ENCODE measurements at regions not wholly inside any gene's neighbourhood (a gene's known extent, or its start where the extent isn't known, plus 50 kb on each side); places are given as distances from the start of the nearest gene placed in this dataset.

DNA sequence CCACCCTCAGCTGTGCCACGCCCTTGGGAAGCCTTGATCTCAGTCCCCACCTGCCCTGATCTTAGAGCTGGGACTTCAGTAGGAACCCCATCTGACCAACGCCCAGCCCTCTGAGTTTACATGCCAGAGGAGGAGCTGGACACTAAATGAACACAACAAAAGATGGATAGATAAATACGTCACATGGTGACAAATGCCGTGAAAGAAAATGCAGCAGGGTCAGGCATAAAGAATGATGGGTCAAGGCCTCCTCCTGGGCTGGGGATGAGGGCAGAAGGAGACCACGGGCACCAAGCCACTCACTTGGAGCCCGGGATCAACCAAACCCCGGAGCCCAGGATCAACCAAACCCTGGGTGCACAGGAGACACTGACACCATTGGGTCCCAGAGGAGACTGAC is 354.9 kb downstream of the C16orf95 start:
- H3K4me3 ChIP-seq (ENCODE audit: low read length) = no peak overlapping the region
- no peak overlapping the region for H3K9ac ChIP-seq (ENCODE audit: low read length)
- no peak overlapping the region for H2AFZ ChIP-seq (ENCODE audit: low read depth, low read length)
- no peaks in the 10 kb centered on the region for H3K36me3 ChIP-seq (replicated peaks; ENCODE audit: low read depth, low read length)
- H3K27me3 ChIP-seq (ENCODE audit: low read depth, low read length) = 0 out of 2 replicates have a peak, but pooled peaks cover 9% of the 10 kb centered on the region
- no peak overlapping the region for H3K27ac ChIP-seq (ENCODE audit: low read length)
- no peaks in the 10 kb centered on the region for H3K4me1 ChIP-seq (ENCODE audit: low read length)
- no peaks in the 10 kb centered on the region for H4K20me1 ChIP-seq (ENCODE audit: insufficient read depth, low read length)
- H3K9me3 ChIP-seq (ENCODE audit: insufficient read depth, low read length) = no peaks in the 10 kb centered on the region
- H3K79me2 ChIP-seq (ENCODE audit: low read length) = no peaks in the 10 kb centered on the region
- H3K4me2 ChIP-seq (ENCODE audit: low read length) = no peak overlapping the region
- TF ChIP-seq, protein P1, sequence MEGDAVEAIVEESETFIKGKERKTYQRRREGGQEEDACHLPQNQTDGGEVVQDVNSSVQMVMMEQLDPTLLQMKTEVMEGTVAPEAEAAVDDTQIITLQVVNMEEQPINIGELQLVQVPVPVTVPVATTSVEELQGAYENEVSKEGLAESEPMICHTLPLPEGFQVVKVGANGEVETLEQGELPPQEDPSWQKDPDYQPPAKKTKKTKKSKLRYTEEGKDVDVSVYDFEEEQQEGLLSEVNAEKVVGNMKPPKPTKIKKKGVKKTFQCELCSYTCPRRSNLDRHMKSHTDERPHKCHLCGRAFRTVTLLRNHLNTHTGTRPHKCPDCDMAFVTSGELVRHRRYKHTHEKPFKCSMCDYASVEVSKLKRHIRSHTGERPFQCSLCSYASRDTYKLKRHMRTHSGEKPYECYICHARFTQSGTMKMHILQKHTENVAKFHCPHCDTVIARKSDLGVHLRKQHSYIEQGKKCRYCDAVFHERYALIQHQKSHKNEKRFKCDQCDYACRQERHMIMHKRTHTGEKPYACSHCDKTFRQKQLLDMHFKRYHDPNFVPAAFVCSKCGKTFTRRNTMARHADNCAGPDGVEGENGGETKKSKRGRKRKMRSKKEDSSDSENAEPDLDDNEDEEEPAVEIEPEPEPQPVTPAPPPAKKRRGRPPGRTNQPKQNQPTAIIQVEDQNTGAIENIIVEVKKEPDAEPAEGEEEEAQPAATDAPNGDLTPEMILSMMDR (IDR thresholded peaks at IDR 0.05; ENCODE audit: low read depth, low read length) = no peak
- no peak for TF ChIP-seq EZH2phosphoT487 (IDR thresholded peaks at IDR 0.05; ENCODE audit: low read depth)

DNA sequence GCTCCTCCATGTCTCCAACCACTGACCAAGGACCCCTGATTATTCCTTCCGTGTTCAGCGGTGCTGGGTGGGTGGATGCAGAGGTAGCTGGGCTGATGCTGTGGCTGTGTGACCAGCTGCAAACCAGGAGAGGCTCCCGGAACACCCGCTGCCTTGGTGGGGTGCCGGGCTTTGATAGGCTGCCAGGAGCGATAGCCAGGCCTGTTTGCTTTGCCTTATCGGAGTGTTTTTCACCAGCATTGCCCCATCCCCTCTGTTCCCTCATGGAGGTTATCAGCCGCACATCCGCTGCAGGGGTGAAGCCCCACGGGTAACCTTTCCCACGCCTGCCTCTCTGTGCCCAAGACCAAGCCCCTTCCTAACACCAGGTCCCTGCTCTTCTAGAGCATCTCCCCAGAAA is 354.3 kb downstream of the C16orf95 start:
- no peak overlapping the region for H3K9ac ChIP-seq (ENCODE audit: low read length)

DNA sequence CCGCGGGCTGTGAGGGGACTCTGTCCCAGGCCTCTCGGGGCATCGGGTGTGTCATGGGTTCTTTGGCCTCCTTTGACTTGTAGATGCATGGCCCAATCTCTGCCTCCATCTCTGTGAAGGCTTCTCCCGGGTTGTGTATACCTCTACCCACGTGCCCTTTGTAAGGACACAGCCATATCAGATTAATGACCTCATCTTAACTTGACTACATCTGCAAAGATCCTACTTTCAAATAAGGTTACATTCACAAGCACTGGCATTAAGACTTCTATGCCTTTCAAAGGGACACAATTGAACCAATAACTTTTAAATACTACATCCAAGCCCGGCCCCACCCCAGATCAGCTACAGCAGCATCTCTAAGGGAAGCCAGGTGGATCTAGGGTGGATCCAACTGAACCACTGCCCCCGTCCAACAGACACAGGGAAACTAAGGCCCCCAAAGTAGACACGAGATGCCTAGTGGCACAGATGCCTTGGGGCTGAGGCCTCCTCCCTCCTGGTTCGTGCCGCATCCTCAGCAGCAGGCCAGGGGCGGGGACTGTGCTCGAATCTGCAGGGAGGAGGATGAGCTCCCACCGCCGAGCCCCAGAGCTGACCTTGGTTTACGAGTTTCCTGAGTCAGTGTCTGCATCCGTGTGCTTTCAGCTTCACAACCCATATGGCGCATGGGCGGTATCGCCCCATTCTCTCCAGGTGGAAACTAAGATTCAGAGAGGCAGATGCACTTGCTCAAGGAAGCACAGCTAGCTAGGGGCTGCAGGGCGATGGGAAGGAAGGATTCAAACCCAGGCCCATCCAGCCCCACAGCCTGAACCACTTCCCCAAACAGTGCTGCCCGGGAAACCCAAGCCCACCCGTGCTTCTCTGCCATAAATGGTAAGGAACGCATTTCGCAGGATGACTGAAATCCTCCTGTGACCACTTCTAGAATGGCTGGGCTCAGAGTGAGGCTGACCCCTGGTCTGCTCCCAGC is 353.3 kb downstream of the C16orf95 start:
- no peak overlapping the region for H3K4me2 ChIP-seq (ENCODE audit: low read length)
- no peak overlapping the region for H3K27ac ChIP-seq (ENCODE audit: low read length)
- no peak overlapping the region for H2AFZ ChIP-seq (ENCODE audit: low read depth, low read length)
- TF ChIP-seq EZH2phosphoT487 (IDR thresholded peaks at IDR 0.05; ENCODE audit: low read depth) = no peak
- TF ChIP-seq, protein P1 (IDR thresholded peaks at IDR 0.05; ENCODE audit: low read depth, low read length) = no peak
- no peaks in the 10 kb centered on the region for H3K36me3 ChIP-seq (replicated peaks; ENCODE audit: low read depth, low read length)
- no peak overlapping the region for H3K9ac ChIP-seq (ENCODE audit: low read length)
- no peaks in the 10 kb centered on the region for H3K79me2 ChIP-seq (ENCODE audit: low read length)
- H3K9me3 ChIP-seq (ENCODE audit: insufficient read depth, low read length) = no peaks in the 10 kb centered on the region
- no peak overlapping the region for H3K4me3 ChIP-seq (ENCODE audit: low read length)
- no peaks in the 10 kb centered on the region for H3K4me1 ChIP-seq (ENCODE audit: low read length)
- 0 out of 2 replicates have a peak, but pooled peaks cover 9% of the 10 kb centered on the region for H3K27me3 ChIP-seq (ENCODE audit: low read depth, low read length)
- no peaks in the 10 kb centered on the region for H4K20me1 ChIP-seq (ENCODE audit: insufficient read depth, low read length)

More for the DNA sequence above, 354.3 kb downstream of the C16orf95 start:
- TF ChIP-seq EZH2phosphoT487 (IDR thresholded peaks at IDR 0.05; ENCODE audit: low read depth) = no peak
- TF ChIP-seq, protein P1 (IDR thresholded peaks at IDR 0.05; ENCODE audit: low read depth, low read length) = no peak
- H3K9me3 ChIP-seq (ENCODE audit: insufficient read depth, low read length) = no peaks in the 10 kb centered on the region
- no peak overlapping the region for H2AFZ ChIP-seq (ENCODE audit: low read depth, low read length)
- no peak overlapping the region for H3K4me3 ChIP-seq (ENCODE audit: low read length)
- H3K36me3 ChIP-seq (replicated peaks; ENCODE audit: low read depth, low read length) = no peaks in the 10 kb centered on the region
- H3K79me2 ChIP-seq (ENCODE audit: low read length) = no peaks in the 10 kb centered on the region
- H3K27me3 ChIP-seq (ENCODE audit: low read depth, low read length) = 0 out of 2 replicates have a peak, but pooled peaks cover 9% of the 10 kb centered on the region
- H3K4me2 ChIP-seq (ENCODE audit: low read length) = no peak overlapping the region
- H3K4me1 ChIP-seq (ENCODE audit: low read length) = no peaks in the 10 kb centered on the region
- no peaks in the 10 kb centered on the region for H4K20me1 ChIP-seq (ENCODE audit: insufficient read depth, low read length)
- H3K27ac ChIP-seq (ENCODE audit: low read length) = no peak overlapping the region

DNA sequence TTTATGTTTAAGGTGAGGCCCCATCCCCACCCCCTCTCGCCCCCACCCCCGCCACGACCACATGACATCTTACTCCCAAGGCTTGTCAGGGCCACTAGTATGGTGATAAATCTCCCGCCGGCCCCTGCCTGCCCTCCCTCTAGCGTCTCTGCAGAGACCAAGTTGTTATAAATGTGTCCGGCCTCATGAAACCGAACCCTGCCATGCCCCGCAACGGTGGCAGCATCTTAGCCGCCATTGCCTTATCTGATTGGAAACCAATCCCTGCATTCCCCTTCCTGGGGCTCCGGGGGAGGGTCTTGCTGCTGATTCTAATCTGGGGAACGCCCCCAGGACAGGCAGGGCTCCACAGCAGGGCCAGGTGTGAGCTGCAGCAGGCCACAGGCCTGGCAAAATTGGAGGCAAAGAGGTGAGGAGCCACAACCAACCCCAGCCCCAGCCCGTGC is 352.4 kb downstream of the C16orf95 start:
- H3K9me3 ChIP-seq (ENCODE audit: insufficient read depth, low read length) = no peaks in the 10 kb centered on the region
- H3K79me2 ChIP-seq (ENCODE audit: low read length) = no peaks in the 10 kb centered on the region
- H3K27me3 ChIP-seq (ENCODE audit: low read depth, low read length) = 0 out of 2 replicates have a peak, but pooled peaks cover 9% of the 10 kb centered on the region
- H3K4me3 ChIP-seq (ENCODE audit: low read length) = no peak overlapping the region
- no peaks in the 10 kb centered on the region for H4K20me1 ChIP-seq (ENCODE audit: insufficient read depth, low read length)
- TF ChIP-seq, protein P1 (IDR thresholded peaks at IDR 0.05; ENCODE audit: low read depth, low read length) = no peak
- TF ChIP-seq EZH2phosphoT487 (IDR thresholded peaks at IDR 0.05; ENCODE audit: low read depth) = no peak
- no peak overlapping the region for H3K4me2 ChIP-seq (ENCODE audit: low read length)
- no peak overlapping the region for H2AFZ ChIP-seq (ENCODE audit: low read depth, low read length)
- no peaks in the 10 kb centered on the region for H3K36me3 ChIP-seq (replicated peaks; ENCODE audit: low read depth, low read length)
- no peak overlapping the region for H3K27ac ChIP-seq (ENCODE audit: low read length)
- no peaks in the 10 kb centered on the region for H3K4me1 ChIP-seq (ENCODE audit: low read length)
- no peak overlapping the region for H3K9ac ChIP-seq (ENCODE audit: low read length)
